Calu3 (cell line): ENCODE measurements at regions not wholly inside any gene's neighbourhood (a gene's known extent, or its start where the extent isn't known, plus 50 kb on each side); places are given as distances from the start of the nearest gene placed in this dataset.

Source experiments
- BruUV-seq: library from RNA; stranded (reverse); fragments of 400-500 nt; replicated peaks from 2 replicates; lab custom pipeline; 2021; lab: Mats Ljungman, UMichigan
- CTCF ChIA-PET: fragments of 300-600 bp; sonication (Branson Sonifier 250); formaldehyde crosslinking; loops from one replicate; lab custom pipeline; 2022; ENCODE audit warnings: antibody characterized with exemption; lab: Charles Lee
- DNase-seq: peaks from one replicate; pipeline ENCODE4 v3.0.0; 2022
- H3K27ac Mint-ChIP-seq: one replicate; pipeline ENCODE4 v1.8.0; 2022; ENCODE audit warnings: mixed read lengths; ENCODE audit not compliant: unreplicated experiment
- H3K27me3 Mint-ChIP-seq: one replicate; pipeline ENCODE4 v1.8.0; 2022; ENCODE audit warnings: mixed read lengths; ENCODE audit not compliant: unreplicated experiment
- H3K36me3 Mint-ChIP-seq: one replicate; pipeline ENCODE4 v1.8.0; 2022; ENCODE audit warnings: mild to moderate bottlenecking, moderate library complexity, mixed read lengths; ENCODE audit not compliant: insufficient read depth, unreplicated experiment
- H3K4me1 Mint-ChIP-seq: one replicate; pipeline ENCODE4 v1.8.0; 2022; ENCODE audit warnings: mild to moderate bottlenecking, low read depth, mixed read lengths; ENCODE audit not compliant: unreplicated experiment
- H3K4me3 Mint-ChIP-seq: one replicate; pipeline ENCODE4 v1.8.0; 2022; ENCODE audit warnings: mild to moderate bottlenecking, low read depth, moderate library complexity, mixed read lengths; ENCODE audit not compliant: unreplicated experiment
- H3K9me3 Mint-ChIP-seq: one replicate; pipeline ENCODE4 v1.8.0; 2022; ENCODE audit warnings: low read depth, mixed read lengths; ENCODE audit not compliant: unreplicated experiment
- intact Hi-C: fragments of 100-400 bp; cut with micrococcal nuclease; formaldehyde crosslinking; loops from one replicate; pipeline ENCODE4 v1.10.0; 2022; ENCODE audit not compliant: unreplicated experiment
- TF ChIP-seq, protein P1 (sequence below): fragments of 200-600 bp; IDR thresholded peaks from one replicate; pipeline ENCODE4 v1.8.0; 2022; ENCODE audit warnings: antibody characterized with exemption; ENCODE audit not compliant: unreplicated experiment

DNA sequence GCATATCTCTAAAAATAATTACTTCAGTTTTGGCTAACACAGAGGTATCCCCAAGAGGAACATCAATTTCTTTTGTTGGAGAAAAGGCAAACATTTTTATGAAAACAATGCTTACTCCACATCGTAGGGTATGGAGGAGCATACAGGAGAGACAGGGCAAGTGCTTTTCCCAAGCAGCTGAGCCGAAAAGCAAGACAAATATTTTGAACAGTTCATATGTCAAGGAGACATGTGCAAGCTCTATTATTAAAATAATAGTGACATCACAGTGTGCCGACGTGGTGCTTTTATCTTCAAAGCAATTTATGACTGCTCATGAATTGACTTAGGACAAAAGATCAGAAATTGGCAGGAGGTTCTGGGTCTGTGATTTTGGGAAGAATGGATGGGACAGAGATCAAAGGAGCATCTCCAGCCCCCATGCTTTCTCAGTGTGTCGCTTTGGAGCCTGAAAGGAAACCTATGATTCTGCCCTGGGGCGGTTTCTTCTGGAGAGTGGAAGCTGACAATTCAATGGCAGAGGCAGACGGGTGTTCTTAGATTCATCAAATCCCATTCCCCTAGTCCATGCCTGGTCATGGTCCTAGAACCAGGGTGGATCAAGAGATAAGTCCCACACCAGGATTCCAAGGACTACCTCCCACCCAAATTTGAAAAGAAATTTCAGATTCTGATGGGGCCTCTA is 97.1 kb downstream of the JCAD start:
- H3K4me1 Mint-ChIP-seq = peaks cover 25% of the 10 kb centered on the region
- DNase-seq = no peak
- TF ChIP-seq, protein P1, sequence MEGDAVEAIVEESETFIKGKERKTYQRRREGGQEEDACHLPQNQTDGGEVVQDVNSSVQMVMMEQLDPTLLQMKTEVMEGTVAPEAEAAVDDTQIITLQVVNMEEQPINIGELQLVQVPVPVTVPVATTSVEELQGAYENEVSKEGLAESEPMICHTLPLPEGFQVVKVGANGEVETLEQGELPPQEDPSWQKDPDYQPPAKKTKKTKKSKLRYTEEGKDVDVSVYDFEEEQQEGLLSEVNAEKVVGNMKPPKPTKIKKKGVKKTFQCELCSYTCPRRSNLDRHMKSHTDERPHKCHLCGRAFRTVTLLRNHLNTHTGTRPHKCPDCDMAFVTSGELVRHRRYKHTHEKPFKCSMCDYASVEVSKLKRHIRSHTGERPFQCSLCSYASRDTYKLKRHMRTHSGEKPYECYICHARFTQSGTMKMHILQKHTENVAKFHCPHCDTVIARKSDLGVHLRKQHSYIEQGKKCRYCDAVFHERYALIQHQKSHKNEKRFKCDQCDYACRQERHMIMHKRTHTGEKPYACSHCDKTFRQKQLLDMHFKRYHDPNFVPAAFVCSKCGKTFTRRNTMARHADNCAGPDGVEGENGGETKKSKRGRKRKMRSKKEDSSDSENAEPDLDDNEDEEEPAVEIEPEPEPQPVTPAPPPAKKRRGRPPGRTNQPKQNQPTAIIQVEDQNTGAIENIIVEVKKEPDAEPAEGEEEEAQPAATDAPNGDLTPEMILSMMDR = no peak
- CTCF ChIA-PET = no interaction called here
- no peaks in the 10 kb centered on the region for H3K27me3 Mint-ChIP-seq
- H3K4me3 Mint-ChIP-seq = no peak overlapping the region
- BruUV-seq = no TSS peak
- intact Hi-C loops = no loop called here
- H3K9me3 Mint-ChIP-seq = no peaks in the 10 kb centered on the region
- H3K27ac Mint-ChIP-seq = no peak overlapping the region
- no peaks in the 10 kb centered on the region for H3K36me3 Mint-ChIP-seq

DNA sequence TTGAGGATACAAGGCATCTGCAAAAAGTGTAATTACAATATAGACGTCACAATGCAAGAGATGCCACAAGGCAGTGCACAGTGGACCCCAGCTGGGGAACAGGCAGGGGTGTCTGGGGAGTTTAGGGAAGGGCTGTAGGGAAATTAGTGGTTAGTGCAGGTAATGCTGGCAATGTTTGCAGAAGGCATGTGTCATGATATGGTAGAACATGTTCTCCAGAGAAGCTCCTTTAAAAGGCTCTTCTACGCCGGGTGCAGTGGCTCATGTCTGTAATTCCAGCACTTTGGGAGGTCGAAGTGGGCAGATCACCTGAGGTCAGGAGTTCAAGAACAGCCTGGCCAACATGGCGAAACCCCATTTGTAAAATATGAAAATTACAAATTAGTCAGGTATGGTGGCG is 98.0 kb downstream of the JCAD start:
- no peak for DNase-seq
- H3K27ac Mint-ChIP-seq = no peak overlapping the region
- no peaks in the 10 kb centered on the region for H3K9me3 Mint-ChIP-seq
- no peaks in the 10 kb centered on the region for H3K27me3 Mint-ChIP-seq
- H3K36me3 Mint-ChIP-seq = no peaks in the 10 kb centered on the region
- no TSS peak for BruUV-seq
- CTCF ChIA-PET = no interaction called here
- intact Hi-C loops = no loop called here
- TF ChIP-seq, protein P1 = no peak
- H3K4me3 Mint-ChIP-seq = no peak overlapping the region
- H3K4me1 Mint-ChIP-seq = peaks cover 35% of the 10 kb centered on the region

DNA sequence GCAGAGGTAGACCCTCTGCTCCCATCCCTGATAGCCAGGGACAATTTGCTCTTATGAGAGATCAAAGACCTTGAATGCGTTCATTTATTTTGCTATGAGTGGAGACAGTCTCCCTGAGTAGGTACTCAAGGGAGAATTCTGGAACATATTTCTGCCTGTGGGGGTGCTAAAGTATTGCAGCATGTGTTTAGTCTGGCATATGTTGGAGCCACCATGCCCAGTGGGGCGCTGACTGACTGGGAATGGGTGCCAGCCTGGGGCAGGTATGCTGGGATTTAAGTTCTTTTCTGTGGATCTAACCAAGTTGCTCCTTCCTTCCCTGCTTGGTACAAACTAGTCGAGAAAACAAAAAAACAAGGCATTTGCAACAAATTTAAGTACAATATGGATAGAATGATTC is 99.1 kb downstream of the JCAD start:
- no TSS peak for BruUV-seq
- H3K4me3 Mint-ChIP-seq = no peak overlapping the region
- H3K9me3 Mint-ChIP-seq = no peaks in the 10 kb centered on the region
- H3K4me1 Mint-ChIP-seq = peaks cover 40% of the 10 kb centered on the region
- H3K36me3 Mint-ChIP-seq = peaks cover 3% of the 10 kb centered on the region
- intact Hi-C loops = no loop called here
- DNase-seq = no peak
- CTCF ChIA-PET = no interaction called here
- no peak overlapping the region for H3K27ac Mint-ChIP-seq
- no peaks in the 10 kb centered on the region for H3K27me3 Mint-ChIP-seq
- TF ChIP-seq, protein P1 = no peak

DNA sequence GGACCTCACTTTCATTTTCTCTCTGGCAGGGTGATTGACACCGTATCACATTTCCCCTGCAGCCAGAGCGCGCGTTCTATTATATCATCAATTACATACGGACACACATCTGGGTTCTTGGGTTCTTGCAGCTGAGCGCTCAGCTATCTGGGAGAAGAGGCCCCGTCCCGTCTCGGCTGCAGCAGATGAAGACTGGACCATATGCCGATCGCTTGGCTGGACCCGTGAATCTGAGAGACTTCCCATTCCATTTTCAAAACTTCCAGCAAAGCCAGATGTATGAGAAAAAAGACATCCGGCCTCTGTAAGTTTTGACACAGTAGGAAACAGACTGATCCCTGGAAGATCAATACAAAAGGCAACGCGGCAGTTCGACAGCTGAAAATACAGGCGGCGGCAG is 99.8 kb downstream of the JCAD start:
- Mint-ChIP-seq H3K27ac (no peak overlapping the region), H3K4me1 (peaks cover 47% of the 10 kb centered on the region), H3K36me3 (peaks cover 3% of the 10 kb centered on the region), H3K9me3 (no peaks in the 10 kb centered on the region), H3K27me3 (no peaks in the 10 kb centered on the region), H3K4me3 (no peak overlapping the region)
- CTCF ChIA-PET = no interaction called here
- TF ChIP-seq, protein P1 = no peak
- no peak for DNase-seq
- BruUV-seq = no TSS peak
- intact Hi-C loops = loop anchor here (10.0 kb wide), 1 partner anchor 225 kb away; no protein-coding TSS in a partner anchor
